Prostate gland (tissue), 2 donors: ENCODE measurements at regions not wholly inside any gene's neighbourhood (a gene's known extent, or its start where the extent isn't known, plus 50 kb on each side); places are given as distances from the start of the nearest gene placed in this dataset.
A peak's percentile ranks its signal among the peaks of the same experiment; 100 is the strongest.

ENCODE experiments used
- DNase-seq: peaks from one replicate; pipeline ENCODE4 v3.0.0-alpha.2; 2019; ENCODE audit warnings: low spot score
- H3K27ac ChIP-seq, 2 donors: fragments of 200-600 bp; sonication (generic); 2 replicates each; pipeline ENCODE4 v1.5.1; 2017 to 2019
- H3K27me3 ChIP-seq: fragments of 200-600 bp; sonication (generic); replicated peaks from 2 replicates; pipeline ENCODE4 v1.5.1; 2019; ENCODE audit not compliant: insufficient read depth
- H3K36me3 ChIP-seq, 2 donors: fragments of 200-600 bp; sonication (generic); 1 replicate in 1 of 2; 2 replicates in 1 of 2; pipeline versions ENCODE4 v1.5.1 to v1.8.1; 2017 to 2019
- H3K4me1 ChIP-seq: fragments of 200-600 bp; sonication (generic); replicated peaks from 2 replicates; pipeline ENCODE4 v1.5.1; 2019
- H3K4me3 ChIP-seq, 2 donors: fragments of 200-600 bp; sonication (generic); 2 replicates each; pipeline ENCODE4 v1.5.1; 2017 to 2019
- H3K9me3 ChIP-seq: fragments of 200-600 bp; sonication (generic); 2 replicates; pipeline ENCODE4 v1.5.1; 2017
- CTCF ChIP-seq, 4 experiments: fragments of 200-600 bp in 2 of 4; fragments of 450-650 bp in 2 of 4; sonication (generic) in 2 of 4; IDR thresholded peaks; 1 replicate in 3 of 4; 2 replicates in 1 of 4; pipeline ENCODE4 v1.5.1; 2016 to 2019; ENCODE audit warnings: antibody characterized with exemption in 4 of 4, mild to moderate bottlenecking in 2 of 4, moderate library complexity in 2 of 4
- POLR2A ChIP-seq: fragments of 450-650 bp; IDR thresholded peaks from one replicate; pipeline ENCODE4 v1.6.1; 2016; ENCODE audit warnings: antibody characterized with exemption, mild to moderate bottlenecking
- POLR2AphosphoS5 ChIP-seq: sonication (generic); formaldehyde crosslinking; IDR thresholded peaks from one replicate; pipeline ENCODE4 v1.6.1; 2017; ENCODE audit warnings: antibody characterized with exemption
- WGBS: methylation state at CpG from one replicate; pipeline ENCODE4 v1.1.5; 2018; 5-methylcytosine and 5-hydroxymethylcytosine counted together
- intact Hi-C: fragments of 100-400 bp; cut with DNase I; formaldehyde crosslinking; loops from one replicate; pipeline ENCODE4 v1.14.2; 2022

- TF ChIP-seq POLR2A = no peak
- no peaks in the 10 kb centered on the region for H3K36me3 ChIP-seq
- no peaks in the 10 kb centered on the region for H3K9me3 ChIP-seq
- no peak overlapping the region for H3K27ac ChIP-seq
- H3K4me1 ChIP-seq = no peaks in the 10 kb centered on the region
- H3K27me3 ChIP-seq = no peaks in the 10 kb centered on the region
- intact Hi-C loops = no loop called here
- H3K4me3 ChIP-seq = no peak overlapping the region
- 89% methylated on average over 4 of the region's 4 CpGs for WGBS
- no peak for DNase-seq
Measured at GRCh38 chr18:49697049-49697448, 116.3 kb downstream of the ACAA2 start.

DNA sequence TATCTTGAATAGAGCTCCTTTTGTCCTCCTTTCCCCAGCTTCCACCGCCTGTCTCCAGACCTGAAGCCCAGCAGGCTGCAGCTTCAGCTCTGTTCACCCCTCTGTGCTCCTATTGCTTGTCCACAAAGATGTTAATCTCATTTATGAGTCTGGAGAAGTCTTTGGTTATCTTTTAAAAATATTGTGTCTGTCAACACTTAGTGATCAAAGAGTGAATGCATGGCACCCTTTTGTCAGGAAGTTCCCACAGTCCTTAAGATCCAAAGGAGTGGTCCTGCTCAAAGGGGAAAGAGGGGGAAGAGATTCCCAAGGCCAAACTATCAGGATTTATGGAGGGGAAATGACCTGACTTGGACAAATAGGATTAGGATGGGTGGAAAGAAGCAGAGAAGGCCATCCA lies 118.9 kb downstream of the ACAA2 start:
- TF ChIP-seq CTCF (IDR thresholded peaks at IDR 0.05) = no peak
- peak; percentile 26 for TF ChIP-seq POLR2AphosphoS5
- no peak for DNase-seq
- WGBS = 69% methylated on average over 1 of the region's 1 CpG
- H3K4me3 ChIP-seq = no peak overlapping the region
- H3K27me3 ChIP-seq = no peaks in the 10 kb centered on the region
- H3K27ac ChIP-seq = no peak overlapping the region
- H3K4me1 ChIP-seq = no peaks in the 10 kb centered on the region
- no peaks in the 10 kb centered on the region for H3K9me3 ChIP-seq
- intact Hi-C loops = no loop called here
- H3K36me3 ChIP-seq = no peaks in the 10 kb centered on the region

- Histone ChIP-seq H3K27ac (no peak overlapping the region), H3K4me3 (no peak overlapping the region), H3K27me3 (no peaks in the 10 kb centered on the region), H3K4me1 (no peaks in the 10 kb centered on the region), H3K36me3 (no peaks in the 10 kb centered on the region), H3K9me3 (no peaks in the 10 kb centered on the region)
- intact Hi-C loops = no loop called here
- TF ChIP-seq POLR2AphosphoS5 = no peak
- TF ChIP-seq CTCF (IDR thresholded peaks at IDR 0.05) = no peak
- no peak for TF ChIP-seq POLR2A
- WGBS = 77% methylated on average over 4 of the region's 4 CpGs
- DNase-seq = no peak
Measured at GRCh38 chr18:49693717-49694005, 119.7 kb downstream of the ACAA2 start.

GRCh38 chr18:49692906-49693716 lies 120.2 kb downstream of the ACAA2 start:
- no peaks in the 10 kb centered on the region for H3K36me3 ChIP-seq
- H3K27ac ChIP-seq = no peak overlapping the region
- H3K4me1 ChIP-seq = no peaks in the 10 kb centered on the region
- 82% methylated on average over 10 of the region's 10 CpGs for WGBS
- intact Hi-C loops = no loop called here
- no peak overlapping the region for H3K4me3 ChIP-seq
- H3K9me3 ChIP-seq = no peaks in the 10 kb centered on the region
- no peak for DNase-seq
- no peaks in the 10 kb centered on the region for H3K27me3 ChIP-seq
- no peak for TF ChIP-seq CTCF (IDR thresholded peaks at IDR 0.05)
- no peak for TF ChIP-seq POLR2AphosphoS5
- no peak for TF ChIP-seq POLR2A

- no peak for TF ChIP-seq POLR2A
- TF ChIP-seq CTCF (IDR thresholded peaks at IDR 0.05) = no peak
- TF ChIP-seq POLR2AphosphoS5 = no peak
- DNase-seq = no peak
- 60% methylated on average over 2 of the region's 2 CpGs for WGBS
- Histone ChIP-seq H3K9me3 (no peaks in the 10 kb centered on the region), H3K27ac (no peak overlapping the region), H3K4me1 (no peaks in the 10 kb centered on the region), H3K4me3 (no peak overlapping the region), H3K27me3 (no peaks in the 10 kb centered on the region), H3K36me3 (no peaks in the 10 kb centered on the region)
- intact Hi-C loops = no loop called here
Measured at GRCh38 chr18:49691177-49691608, 122.1 kb downstream of the ACAA2 start.
